WERI-Rb-1 (cell line): ENCODE measurements at regions not wholly inside any gene's neighbourhood (a gene's known extent, or its start where the extent isn't known, plus 50 kb on each side); places are given as distances from the start of the nearest gene placed in this dataset.

Experiments
- DNase-seq: peaks from one replicate; pipeline ENCODE4 v3.0.0-alpha.2; 2020
- H3K27ac ChIP-seq: fragments of 250-450 bp; sonication (Bioruptor Pico); 2 replicates; pipeline ENCODE4 v1.5.1; 2020; ENCODE audit warnings: mild to moderate bottlenecking, moderate library complexity
- H3K27me3 ChIP-seq: fragments of 250-450 bp; sonication (Bioruptor Pico); 2 replicates; pipeline ENCODE4 v1.5.1; 2021; ENCODE audit warnings: mild to moderate bottlenecking, low read depth, moderate library complexity; ENCODE audit not compliant: insufficient read depth, severe bottlenecking
- H3K36me3 ChIP-seq: fragments of 250-450 bp; sonication (Bioruptor Pico); 2 replicates; pipeline ENCODE4 v1.5.1; 2020; ENCODE audit warnings: mild to moderate bottlenecking, moderate library complexity
- H3K4me3 ChIP-seq: 2 replicates; pipeline ENCODE4 v1.5.1; 2011; ENCODE audit warnings: low read depth, mild to moderate bottlenecking, control low read depth, low read length
- H3K9me3 ChIP-seq: fragments of 250-450 bp; sonication (Bioruptor Pico); 2 replicates; pipeline ENCODE4 v1.5.1; 2021; ENCODE audit warnings: mild to moderate bottlenecking, moderate library complexity; ENCODE audit not compliant: severe bottlenecking
- TF ChIP-seq, protein P1 (sequence below): IDR thresholded peaks from 2 replicates; pipeline ENCODE4 v1.5.1; 2011; ENCODE audit warnings: low read depth, mild to moderate bottlenecking, control low read depth, inconsistent platforms, low read length

DNA sequence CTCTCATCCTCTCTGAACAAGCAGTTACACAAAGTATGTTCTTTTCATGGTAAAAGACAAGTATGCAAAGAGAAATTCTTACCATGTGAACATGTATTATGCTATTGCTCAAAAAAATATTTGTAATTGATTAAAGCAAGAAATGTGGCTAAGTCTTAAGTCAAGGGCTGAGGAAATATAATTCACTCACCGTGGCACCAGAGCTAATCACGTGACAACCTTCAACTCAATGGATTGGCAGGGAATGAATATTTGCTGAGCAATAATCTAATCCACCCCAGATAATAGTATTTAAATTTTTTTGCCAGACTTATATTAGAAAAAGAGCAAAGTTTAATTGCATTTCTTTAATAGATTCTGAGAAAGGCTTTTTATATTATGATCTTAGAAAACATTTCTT is 310.2 kb downstream of the HS3ST1 start:
- no peaks in the 10 kb centered on the region for H3K27me3 ChIP-seq
- no peak overlapping the region for H3K4me3 ChIP-seq
- TF ChIP-seq, protein P1, sequence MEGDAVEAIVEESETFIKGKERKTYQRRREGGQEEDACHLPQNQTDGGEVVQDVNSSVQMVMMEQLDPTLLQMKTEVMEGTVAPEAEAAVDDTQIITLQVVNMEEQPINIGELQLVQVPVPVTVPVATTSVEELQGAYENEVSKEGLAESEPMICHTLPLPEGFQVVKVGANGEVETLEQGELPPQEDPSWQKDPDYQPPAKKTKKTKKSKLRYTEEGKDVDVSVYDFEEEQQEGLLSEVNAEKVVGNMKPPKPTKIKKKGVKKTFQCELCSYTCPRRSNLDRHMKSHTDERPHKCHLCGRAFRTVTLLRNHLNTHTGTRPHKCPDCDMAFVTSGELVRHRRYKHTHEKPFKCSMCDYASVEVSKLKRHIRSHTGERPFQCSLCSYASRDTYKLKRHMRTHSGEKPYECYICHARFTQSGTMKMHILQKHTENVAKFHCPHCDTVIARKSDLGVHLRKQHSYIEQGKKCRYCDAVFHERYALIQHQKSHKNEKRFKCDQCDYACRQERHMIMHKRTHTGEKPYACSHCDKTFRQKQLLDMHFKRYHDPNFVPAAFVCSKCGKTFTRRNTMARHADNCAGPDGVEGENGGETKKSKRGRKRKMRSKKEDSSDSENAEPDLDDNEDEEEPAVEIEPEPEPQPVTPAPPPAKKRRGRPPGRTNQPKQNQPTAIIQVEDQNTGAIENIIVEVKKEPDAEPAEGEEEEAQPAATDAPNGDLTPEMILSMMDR: no peak
- no peaks in the 10 kb centered on the region for H3K9me3 ChIP-seq
- no peaks in the 10 kb centered on the region for H3K36me3 ChIP-seq
- no peak overlapping the region for H3K27ac ChIP-seq
- DNase-seq: no peak

DNA sequence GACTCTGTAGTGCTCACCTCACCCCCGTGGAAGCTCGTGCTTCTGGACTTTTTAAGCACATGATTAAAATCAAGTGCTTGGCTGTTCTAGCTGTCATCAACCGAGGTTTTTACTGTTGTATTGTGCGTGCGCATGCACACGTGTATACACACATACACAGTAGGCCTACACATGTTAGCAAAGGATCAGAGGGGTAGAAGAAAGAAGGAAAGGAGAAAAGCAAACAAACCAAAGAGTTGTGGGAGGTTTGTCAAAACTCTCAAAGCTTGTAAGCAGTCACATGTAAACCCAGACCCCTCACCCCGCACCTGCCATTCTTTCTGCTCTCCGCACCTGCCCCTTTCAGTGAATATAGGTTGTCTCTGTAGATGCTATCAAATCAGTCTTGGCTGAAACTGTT is 311.8 kb downstream of the HS3ST1 start:
- DNase-seq: no peak
- no peaks in the 10 kb centered on the region for H3K36me3 ChIP-seq
- no peak overlapping the region for H3K27ac ChIP-seq
- TF ChIP-seq, protein P1: no peak
- H3K9me3 ChIP-seq: no peaks in the 10 kb centered on the region
- no peaks in the 10 kb centered on the region for H3K27me3 ChIP-seq
- H3K4me3 ChIP-seq: no peak overlapping the region

DNA sequence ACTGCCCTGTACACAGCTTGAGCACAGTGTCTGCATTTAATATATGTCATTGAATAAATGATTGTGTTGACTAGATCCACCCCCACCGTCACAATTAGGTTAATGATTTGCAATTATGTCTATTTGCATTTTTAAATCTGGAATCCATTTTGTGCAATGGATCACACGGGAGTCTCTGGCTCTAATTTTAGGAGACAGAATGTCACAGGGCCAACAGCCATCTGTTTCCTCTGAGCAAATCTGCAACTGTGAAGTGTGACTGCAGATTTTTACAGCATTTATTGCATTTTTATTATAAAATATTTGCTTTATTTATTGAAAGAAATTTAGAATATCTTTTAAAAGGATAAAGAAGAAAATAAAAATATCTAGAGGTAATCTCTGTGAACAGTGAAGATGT is 316.8 kb downstream of the HS3ST1 start:
- TF ChIP-seq, protein P1: no peak
- Histone ChIP-seq H3K27ac (no peak overlapping the region), H3K36me3 (no peaks in the 10 kb centered on the region), H3K4me3 (no peak overlapping the region), H3K9me3 (no peaks in the 10 kb centered on the region), H3K27me3 (no peaks in the 10 kb centered on the region)
- no peak for DNase-seq

DNA sequence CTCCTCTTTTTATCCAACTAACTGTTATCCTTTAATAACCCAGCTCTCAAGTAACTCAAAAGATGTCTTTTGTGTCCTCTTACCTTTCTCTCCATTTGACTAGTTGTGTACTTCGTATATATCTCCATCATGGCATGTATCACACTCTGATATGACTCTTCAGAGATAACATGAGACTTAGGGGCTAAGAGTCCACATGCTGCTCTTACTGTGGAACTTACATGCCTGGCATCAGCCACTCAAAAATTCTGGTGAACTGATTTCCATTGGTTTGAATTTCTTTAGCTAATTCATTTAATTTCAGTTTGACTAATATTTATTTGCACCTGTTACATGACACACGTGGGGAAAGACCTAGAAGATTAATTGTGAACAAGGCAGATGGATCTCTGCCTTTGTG is 317.3 kb downstream of the HS3ST1 start:
- TF ChIP-seq, protein P1: no peak
- H3K4me3 ChIP-seq: no peak overlapping the region
- DNase-seq: no peak
- no peaks in the 10 kb centered on the region for H3K9me3 ChIP-seq
- H3K27me3 ChIP-seq: no peaks in the 10 kb centered on the region
- no peak overlapping the region for H3K27ac ChIP-seq
- H3K36me3 ChIP-seq: no peaks in the 10 kb centered on the region

DNA sequence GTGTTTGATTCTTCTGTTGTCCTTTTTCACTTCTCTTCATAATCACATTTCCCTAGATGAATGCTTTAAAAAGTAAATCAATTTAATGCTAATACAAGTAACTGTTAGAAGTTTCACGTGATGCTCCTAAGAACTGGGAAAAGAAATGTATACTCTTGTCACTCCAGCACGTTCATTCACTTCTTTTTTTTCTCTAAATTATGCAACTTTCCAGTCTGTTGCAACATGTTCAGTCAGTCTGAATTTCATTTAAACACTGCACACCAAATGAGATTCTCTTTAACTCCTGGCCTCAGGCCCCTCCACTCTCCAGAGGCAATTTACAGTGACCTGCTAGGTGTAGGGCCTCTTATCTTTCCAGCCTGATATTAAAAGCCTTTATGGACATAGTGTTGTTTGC is 321.9 kb downstream of the HS3ST1 start:
- H3K9me3 ChIP-seq: no peaks in the 10 kb centered on the region
- H3K36me3 ChIP-seq: no peaks in the 10 kb centered on the region
- H3K4me3 ChIP-seq: no peak overlapping the region
- no peak for DNase-seq
- H3K27me3 ChIP-seq: no peaks in the 10 kb centered on the region
- H3K27ac ChIP-seq: no peak overlapping the region
- TF ChIP-seq, protein P1: no peak

DNA sequence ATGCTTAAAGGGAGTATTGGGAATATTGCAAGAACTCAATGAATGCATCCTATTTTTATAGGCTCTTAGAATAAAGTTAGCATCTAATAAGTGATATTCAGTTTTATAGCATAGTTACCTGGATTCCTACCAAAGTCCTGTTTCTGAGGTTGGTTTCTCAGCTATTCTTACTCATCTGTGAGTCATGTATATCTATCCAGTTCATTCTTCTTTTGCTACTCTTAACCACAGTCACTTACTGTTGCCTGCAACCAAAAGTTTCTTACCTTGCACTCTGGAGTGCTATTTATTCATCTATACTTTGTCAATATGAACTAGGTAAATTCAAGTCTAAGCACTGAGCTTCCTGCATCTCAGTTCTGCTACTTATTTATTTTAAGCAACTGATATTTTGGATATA is 322.5 kb downstream of the HS3ST1 start:
- TF ChIP-seq, protein P1: no peak
- Histone ChIP-seq H3K27me3 (no peaks in the 10 kb centered on the region), H3K36me3 (no peaks in the 10 kb centered on the region), H3K4me3 (no peak overlapping the region), H3K9me3 (no peaks in the 10 kb centered on the region), H3K27ac (no peak overlapping the region)
- DNase-seq: no peak
